Right lobe of liver (tissue), 6 donors: ENCODE measurements at regions not wholly inside any gene's neighbourhood (a gene's known extent, or its start where the extent isn't known, plus 50 kb on each side); places are given as distances from the start of the nearest gene placed in this dataset.
"Not testable (repeated sequence)": the region's sequence is repeated elsewhere in the genome, so short reads cannot be mapped to it uniquely, and the experiment has no call there.

Source experiments
- ATAC-seq, 4 donors: fragments of 200-7000 bp; cut with Tn5 transposase; one replicate each; pipeline ENCODE4 v1.9.1; 2020; ENCODE audit warnings: mild to moderate bottlenecking in 4 of 4, moderate library complexity in 4 of 4
- DNase-seq, 3 donors: peaks; one replicate each; pipeline ENCODE4 v3.0.0-alpha.2; 2020
- H3K27ac ChIP-seq, 3 donors: fragments of 200-600 bp; one replicate each; pipeline ENCODE4 v1.8.0; 2022
- H3K27me3 ChIP-seq, 2 donors: fragments of 200-600 bp; one replicate each; pipeline ENCODE4 v1.8.0; 2022
- H3K36me3 ChIP-seq, 4 donors: fragments of 200-600 bp; sonication (generic) in 1 of 4; one replicate each; pipeline versions ENCODE4 v1.5.1 to v1.8.0; 2017 to 2022; ENCODE audit warnings: control low read depth in 1 of 4
- H3K4me1 ChIP-seq, 4 donors: fragments of 200-600 bp; sonication (generic) in 1 of 4; one replicate each; pipeline versions ENCODE4 v1.5.1 to v1.8.0; 2017 to 2022; ENCODE audit warnings: control low read depth in 1 of 4
- H3K4me3 ChIP-seq, 3 donors: fragments of 200-600 bp; one replicate each; pipeline ENCODE4 v1.8.0; 2022
- H3K9me3 ChIP-seq, 4 donors: fragments of 200-600 bp; sonication (generic) in 1 of 4; one replicate each; pipeline versions ENCODE4 v1.5.1 to v1.8.0; 2017 to 2022; ENCODE audit warnings: control low read depth in 1 of 4
- POLR2A ChIP-seq: fragments of 450-650 bp; IDR thresholded peaks from one replicate; pipeline ENCODE4 v1.6.1; 2017; ENCODE audit warnings: antibody characterized with exemption, mild to moderate bottlenecking
- WGBS: methylation state at CpG from one replicate; pipeline ENCODE4 v1.1.6; 2018; ENCODE audit warnings: low coverage, low lambda C conversion rate; ENCODE audit not compliant: insufficient coverage; ENCODE audit errors: missing lambda C conversion rate; 5-methylcytosine and 5-hydroxymethylcytosine counted together
- intact Hi-C, 2 donors: fragments of 100-400 bp; cut with DNase I; formaldehyde crosslinking; loops; one replicate each; pipeline versions ENCODE4 v1.11.2 to v1.14.1; 2022
- TF ChIP-seq, protein P1 (sequence below), 4 donors: fragments of 200-600 bp in 3 of 4; fragments of 450-650 bp in 1 of 4; IDR thresholded peaks; one replicate each; pipeline versions ENCODE4 v1.5.1 to v1.8.0; 2016 to 2022; ENCODE audit warnings: antibody characterized with exemption in 4 of 4, mild to moderate bottlenecking in 2 of 4
- donor health status: DM: no; HTN: yes; CAD: no.
- donor health status: DM: no; HTN: no; CAD: no.
- donor health status: DM: no; HTN: no; CAD: no.
- donor health status: DM: no; HTN: yes; CAD: no.
- donor health status: DM: no; HTN: yes; CAD: no.

DNA sequence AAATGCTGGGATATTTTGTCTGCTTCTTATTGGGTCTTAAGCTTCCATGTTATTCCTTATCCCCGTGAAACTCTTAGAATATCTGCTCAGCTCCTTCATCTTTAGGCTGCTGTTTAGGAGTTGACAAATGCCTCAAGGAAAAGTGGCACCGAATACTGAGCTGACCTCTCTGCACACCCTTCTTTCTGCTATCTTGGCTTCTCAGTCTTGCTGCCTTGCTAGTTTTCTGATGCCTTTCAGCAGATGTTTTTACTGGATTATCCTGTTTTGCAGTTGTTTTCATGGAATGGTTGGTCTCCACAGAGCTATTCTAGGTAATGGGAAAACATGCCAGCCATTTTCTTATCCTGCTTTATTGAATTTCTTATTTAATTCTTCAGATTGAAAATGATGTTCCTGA lies 86.3 kb downstream of the GYPE start:
- Histone ChIP-seq H3K27me3 (no peaks in the 10 kb centered on the region), H3K36me3 (no peaks in the 10 kb centered on the region), H3K9me3 (no peaks in the 10 kb centered on the region), H3K4me1 (no peaks in the 10 kb centered on the region), H3K4me3 (no peak overlapping the region), H3K27ac (no peak overlapping the region)
- TF ChIP-seq, protein P1, sequence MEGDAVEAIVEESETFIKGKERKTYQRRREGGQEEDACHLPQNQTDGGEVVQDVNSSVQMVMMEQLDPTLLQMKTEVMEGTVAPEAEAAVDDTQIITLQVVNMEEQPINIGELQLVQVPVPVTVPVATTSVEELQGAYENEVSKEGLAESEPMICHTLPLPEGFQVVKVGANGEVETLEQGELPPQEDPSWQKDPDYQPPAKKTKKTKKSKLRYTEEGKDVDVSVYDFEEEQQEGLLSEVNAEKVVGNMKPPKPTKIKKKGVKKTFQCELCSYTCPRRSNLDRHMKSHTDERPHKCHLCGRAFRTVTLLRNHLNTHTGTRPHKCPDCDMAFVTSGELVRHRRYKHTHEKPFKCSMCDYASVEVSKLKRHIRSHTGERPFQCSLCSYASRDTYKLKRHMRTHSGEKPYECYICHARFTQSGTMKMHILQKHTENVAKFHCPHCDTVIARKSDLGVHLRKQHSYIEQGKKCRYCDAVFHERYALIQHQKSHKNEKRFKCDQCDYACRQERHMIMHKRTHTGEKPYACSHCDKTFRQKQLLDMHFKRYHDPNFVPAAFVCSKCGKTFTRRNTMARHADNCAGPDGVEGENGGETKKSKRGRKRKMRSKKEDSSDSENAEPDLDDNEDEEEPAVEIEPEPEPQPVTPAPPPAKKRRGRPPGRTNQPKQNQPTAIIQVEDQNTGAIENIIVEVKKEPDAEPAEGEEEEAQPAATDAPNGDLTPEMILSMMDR (IDR thresholded peaks at IDR 0.05) = no peak
- no peak for TF ChIP-seq POLR2A
- WGBS = 61% methylated on average over 2 of the region's 2 CpGs
- intact Hi-C loops = no loop called here
- ATAC-seq (no peak), DNase-seq (no peak)

DNA sequence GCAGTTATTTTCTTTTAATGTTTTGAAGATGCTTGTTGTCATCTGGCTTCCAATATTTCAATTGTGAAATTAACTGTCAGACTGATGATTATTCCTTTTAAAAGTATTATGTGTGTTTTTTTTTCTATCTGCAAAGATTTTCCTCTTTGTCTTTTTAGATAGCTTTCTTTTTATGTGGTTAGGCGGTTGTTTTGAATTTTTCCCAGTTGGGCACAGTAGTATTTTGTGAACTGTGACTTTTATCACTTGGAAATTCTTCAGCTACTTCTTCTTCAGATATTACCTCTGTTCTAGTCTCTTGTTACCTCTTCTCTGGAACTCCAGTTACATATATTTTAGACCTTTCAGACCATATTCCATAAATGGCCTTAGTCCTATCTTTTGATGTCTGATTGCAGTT lies 87.5 kb downstream of the GYPE start:
- ATAC-seq, intact Hi-C loops, H3K4me1 ChIP-seq, H3K27me3 ChIP-seq, H3K27ac ChIP-seq, H3K4me3 ChIP-seq, H3K9me3 ChIP-seq, H3K36me3 ChIP-seq, DNase-seq: not testable (repeated sequence)
- WGBS = 55% methylated on average over 1 of the region's 1 CpG

DNA sequence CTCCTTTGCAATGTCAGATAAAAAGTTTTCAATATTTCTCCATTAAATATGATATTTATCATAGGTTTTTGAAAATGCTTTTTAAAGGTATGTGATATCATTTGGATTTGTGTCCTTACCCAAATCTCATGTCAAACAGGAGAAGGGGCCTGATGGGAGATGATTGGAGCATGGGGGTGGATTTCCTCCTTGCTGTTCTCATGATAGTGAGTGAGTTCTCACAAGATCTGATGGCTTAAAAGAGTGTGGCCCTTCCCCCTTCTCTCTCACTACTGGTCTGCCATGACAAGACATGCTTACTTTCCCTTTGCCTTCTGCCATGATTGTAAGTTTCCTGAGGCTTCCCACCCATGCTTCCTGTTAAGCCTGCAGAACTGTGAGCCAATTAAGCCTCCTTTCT lies 90.0 kb downstream of the GYPE start:
- intact Hi-C loops, H3K9me3 ChIP-seq, ATAC-seq, H3K36me3 ChIP-seq, H3K4me3 ChIP-seq, H3K27me3 ChIP-seq, DNase-seq, H3K4me1 ChIP-seq, H3K27ac ChIP-seq: not testable (repeated sequence)

DNA sequence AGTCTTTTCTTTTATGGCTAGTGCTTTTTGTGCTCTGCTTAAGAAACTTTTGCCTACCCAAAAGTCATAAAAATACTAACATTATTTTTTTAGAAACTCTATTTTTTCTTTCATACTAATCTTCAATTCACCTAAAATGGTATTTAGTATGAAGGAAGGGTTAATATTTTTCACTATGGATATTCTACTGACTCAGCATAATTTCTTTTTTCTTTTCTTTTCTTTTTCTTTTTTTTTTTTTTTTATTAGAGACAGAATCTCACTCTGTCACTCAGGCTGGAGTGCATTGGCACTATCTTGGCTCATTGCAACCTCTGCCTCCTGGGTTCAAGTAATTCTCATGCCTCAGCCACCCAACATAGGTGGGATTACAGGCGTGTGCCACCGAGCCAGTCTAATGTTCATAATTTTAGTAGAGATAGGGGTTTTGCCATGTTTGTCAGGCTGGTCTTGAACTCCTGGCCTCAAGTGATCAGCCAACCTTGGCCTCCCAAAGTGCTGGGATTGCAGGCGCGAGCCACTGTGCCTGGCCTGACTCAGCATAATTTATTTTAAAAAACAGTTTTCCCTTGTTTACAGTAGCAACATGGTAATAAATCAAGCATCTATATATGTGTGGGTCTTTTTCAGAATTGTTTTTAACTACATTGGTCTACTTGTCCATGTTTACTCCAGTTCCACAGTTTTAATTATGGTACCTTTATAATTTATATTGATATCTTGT lies 91.8 kb downstream of the GYPE start:
- intact Hi-C loops, DNase-seq, H3K27ac ChIP-seq, H3K27me3 ChIP-seq, H3K9me3 ChIP-seq, H3K4me1 ChIP-seq, H3K4me3 ChIP-seq, ATAC-seq, H3K36me3 ChIP-seq: not testable (repeated sequence)
- 73% methylated on average over 4 of the region's 4 CpGs for WGBS

DNA sequence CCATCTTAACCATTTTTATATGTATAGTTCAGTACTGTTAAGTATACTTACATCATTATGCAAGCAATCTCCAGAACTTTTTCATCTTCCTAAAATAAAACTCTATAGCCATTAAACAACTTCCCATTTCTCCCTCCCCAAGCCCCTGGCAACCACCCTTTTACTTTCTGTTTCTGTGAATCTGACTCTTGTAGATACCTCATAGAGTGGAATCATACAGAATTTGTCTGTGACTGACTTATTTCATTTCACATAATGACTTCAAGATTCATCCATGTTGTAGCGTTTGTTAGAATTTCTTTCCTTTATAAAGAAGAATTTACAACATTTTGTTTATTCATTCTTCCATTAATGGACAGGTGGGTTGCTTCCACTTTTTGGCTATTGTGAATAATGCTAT lies 91.2 kb upstream of the FREM3 start:
- intact Hi-C loops, DNase-seq, H3K36me3 ChIP-seq, H3K4me3 ChIP-seq, H3K27ac ChIP-seq, H3K4me1 ChIP-seq, H3K27me3 ChIP-seq, H3K9me3 ChIP-seq, ATAC-seq: not testable (repeated sequence)
- 69% methylated on average over 1 of the region's 1 CpG for WGBS

DNA sequence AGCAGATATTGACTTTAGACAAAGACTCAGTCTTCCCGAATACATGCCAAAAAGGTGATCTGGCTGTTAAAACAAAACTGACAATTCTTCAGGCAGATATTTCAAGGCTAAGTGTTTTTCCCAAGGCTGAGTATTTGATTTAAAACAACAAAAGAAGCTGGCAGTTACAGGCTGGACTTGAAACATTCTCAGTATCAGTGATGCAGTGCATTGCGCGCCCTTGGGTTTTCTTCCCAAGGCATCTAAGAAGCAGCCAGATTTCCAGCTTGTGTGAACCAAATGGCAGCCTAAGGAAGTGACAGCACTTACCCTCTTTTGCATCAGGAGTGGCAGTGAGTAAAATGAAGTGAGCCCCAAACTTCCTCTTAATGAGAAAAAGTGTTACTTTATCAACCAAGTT lies 90.0 kb upstream of the FREM3 start:
- ATAC-seq, H3K27ac ChIP-seq, H3K4me1 ChIP-seq, DNase-seq, intact Hi-C loops, H3K4me3 ChIP-seq, H3K27me3 ChIP-seq, H3K9me3 ChIP-seq, H3K36me3 ChIP-seq: not testable (repeated sequence)
- 68% methylated on average over 3 of the region's 3 CpGs for WGBS

DNA sequence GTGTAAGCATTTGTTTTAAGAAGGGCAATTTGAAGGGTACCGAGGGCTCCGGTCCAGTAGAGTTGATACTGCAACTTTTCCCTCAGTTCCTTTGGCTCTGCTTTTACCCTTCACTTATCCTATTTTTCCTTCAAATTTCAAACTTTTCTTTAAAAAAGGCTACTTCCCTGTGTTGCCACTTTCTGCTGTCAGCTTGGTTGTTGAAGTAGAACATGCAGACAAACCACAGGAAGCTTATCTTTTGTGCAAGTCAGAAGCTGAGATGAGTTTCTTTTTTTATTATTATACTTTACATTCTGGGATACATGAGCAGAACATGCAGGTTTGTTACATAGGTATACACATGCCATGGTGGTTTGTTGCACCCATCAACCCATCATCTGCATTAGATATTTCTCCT lies 89.1 kb upstream of the FREM3 start:
- H3K4me1 ChIP-seq, ATAC-seq, H3K4me3 ChIP-seq, H3K9me3 ChIP-seq, H3K27me3 ChIP-seq, H3K27ac ChIP-seq, H3K36me3 ChIP-seq, intact Hi-C loops, DNase-seq: not testable (repeated sequence)
- 62% methylated on average over 2 of the region's 2 CpGs for WGBS

DNA sequence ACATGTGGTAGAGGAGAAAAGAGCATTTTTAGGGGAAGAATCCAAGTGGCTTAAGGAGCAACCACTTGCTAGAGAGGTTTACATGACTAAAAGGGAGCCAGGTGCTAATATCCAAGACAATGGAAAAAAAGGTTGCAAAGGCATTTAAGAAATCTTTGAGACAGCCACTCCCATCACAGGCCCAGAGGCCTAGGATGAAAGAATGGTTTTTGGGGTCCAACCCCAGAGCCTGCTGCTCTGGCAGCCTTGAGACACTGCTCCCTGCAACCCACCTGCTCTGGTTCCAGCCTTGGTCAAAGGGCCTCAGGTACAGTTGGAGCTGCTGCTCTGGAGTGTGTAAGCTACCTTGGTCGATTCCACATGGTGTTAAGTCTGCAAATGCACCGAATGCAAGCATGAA lies 84.1 kb upstream of the FREM3 start:
- no peak for DNase-seq
- ATAC-seq = no peak
- Histone ChIP-seq H3K4me3 (no peak overlapping the region), H3K27ac (no peak overlapping the region), H3K4me1 (no peaks in the 10 kb centered on the region), H3K36me3 (no peaks in the 10 kb centered on the region), H3K27me3 (no peaks in the 10 kb centered on the region), H3K9me3 (no peaks in the 10 kb centered on the region)
- intact Hi-C loops = no loop called here
- no peak for TF ChIP-seq POLR2A
- TF ChIP-seq, protein P1 (IDR thresholded peaks at IDR 0.05) = no peak
- WGBS = no CpG with 5 or more reads among the region's 2 CpGs
